ENCODE measurements at regions not wholly inside any gene's neighbourhood (a gene's known extent, or its start where the extent isn't known, plus 50 kb on each side); places are given as distances from the start of the nearest gene placed in this dataset.

DNA sequence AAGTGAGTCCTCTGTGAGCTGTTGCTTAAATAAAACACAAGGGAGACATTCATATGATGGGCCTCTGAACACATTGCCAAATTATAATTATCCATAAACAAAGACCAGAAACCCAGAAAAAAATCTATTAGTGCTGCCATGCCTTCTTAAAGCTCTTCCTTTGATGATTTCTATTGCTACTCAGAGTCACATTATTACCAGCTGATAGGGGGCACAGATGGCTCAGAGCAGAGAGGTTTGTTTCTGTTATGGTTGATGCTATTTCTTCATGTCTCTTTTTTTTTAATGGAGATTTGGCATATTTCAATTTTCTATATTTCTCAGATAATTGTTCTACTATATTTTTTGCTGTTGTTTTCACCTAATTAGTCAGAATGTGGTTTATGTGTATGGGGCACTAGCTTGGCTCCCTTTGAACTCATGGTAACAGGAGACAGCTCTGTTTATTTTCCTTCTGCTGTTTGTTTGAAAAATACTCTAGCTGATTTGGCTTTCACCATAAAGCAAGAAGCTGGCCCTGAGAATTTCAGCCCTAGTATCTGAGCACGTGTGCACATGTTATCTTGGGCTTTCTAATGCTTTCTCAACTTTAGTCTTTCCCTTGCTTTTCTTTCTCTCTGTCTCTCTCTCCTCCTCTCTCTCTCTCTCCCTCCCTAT, 568.8 kb downstream of the PPARGC1A start:
- Mint-ChIP-seq H3K4me1 (peaks cover 2% of the 10 kb centered on the region), H3K9me3 (no peaks in the 10 kb centered on the region), H3K27me3 (peaks cover 2% of the 10 kb centered on the region), H3K36me3 (ENCODE audit: low read depth) (no peaks in the 10 kb centered on the region), H3K4me3 (no peak overlapping the region), H3K27ac (no peak overlapping the region)
- POLR2A ChIA-PET, result no interaction called here
- DNase-seq, result no peak
- CTCF ChIA-PET, result interaction anchor here (0.6 kb wide), 1 partner anchor 70 kb away, joined by 3 read pairs; no protein-coding TSS in a partner anchor

DNA sequence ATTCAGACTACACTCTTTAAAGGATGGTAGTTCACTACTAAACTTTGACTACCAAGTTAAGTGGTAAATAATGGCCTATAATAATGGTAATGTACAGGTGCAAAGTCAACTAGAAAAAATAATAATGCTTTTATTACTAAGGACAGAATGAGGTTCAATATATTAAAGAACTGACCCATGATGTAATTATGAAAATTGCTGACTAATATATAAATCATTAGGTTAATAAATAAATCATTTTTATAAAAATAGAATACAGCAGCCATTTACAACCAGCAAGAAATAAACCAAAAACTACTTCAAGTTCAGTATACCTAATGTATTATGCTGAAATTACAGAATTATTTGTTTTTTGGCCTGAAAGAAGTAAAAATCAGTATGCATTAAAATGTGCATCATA, 577.2 kb downstream of the PPARGC1A start:
- Mint-ChIP-seq H3K27ac (no peak overlapping the region), H3K4me1 (no peaks in the 10 kb centered on the region), H3K36me3 (ENCODE audit: low read depth) (no peaks in the 10 kb centered on the region), H3K9me3 (no peaks in the 10 kb centered on the region), H3K4me3 (no peak overlapping the region), H3K27me3 (no peaks in the 10 kb centered on the region)
- DNase-seq, result no peak
- ChIA-PET POLR2A (no interaction called here), CTCF (no interaction called here)

DNA sequence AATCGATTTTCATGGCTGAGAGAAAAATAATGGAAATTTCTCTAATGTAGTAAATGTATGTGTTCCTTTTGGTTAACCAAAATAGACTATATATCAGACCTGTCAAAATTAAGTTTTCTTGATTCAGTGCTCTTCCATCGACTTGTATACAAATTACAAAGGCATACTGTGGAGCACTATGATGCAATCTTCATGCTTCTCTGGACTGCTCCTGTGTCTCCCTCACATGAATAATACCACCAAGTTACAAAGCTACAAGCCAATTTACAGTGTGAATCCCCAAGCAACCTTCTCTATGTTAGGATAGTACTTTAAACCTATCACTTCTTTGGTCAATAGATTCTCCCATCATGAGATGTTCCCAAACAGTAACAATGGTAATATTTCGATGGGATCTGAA, 577.9 kb downstream of the PPARGC1A start:
- ChIA-PET POLR2A (no interaction called here), CTCF (no interaction called here)
- DNase-seq, result no peak
- Mint-ChIP-seq H3K4me1 (no peaks in the 10 kb centered on the region), H3K27me3 (no peaks in the 10 kb centered on the region), H3K4me3 (no peak overlapping the region), H3K9me3 (no peaks in the 10 kb centered on the region), H3K36me3 (ENCODE audit: low read depth) (no peaks in the 10 kb centered on the region), H3K27ac (no peak overlapping the region)

DNA sequence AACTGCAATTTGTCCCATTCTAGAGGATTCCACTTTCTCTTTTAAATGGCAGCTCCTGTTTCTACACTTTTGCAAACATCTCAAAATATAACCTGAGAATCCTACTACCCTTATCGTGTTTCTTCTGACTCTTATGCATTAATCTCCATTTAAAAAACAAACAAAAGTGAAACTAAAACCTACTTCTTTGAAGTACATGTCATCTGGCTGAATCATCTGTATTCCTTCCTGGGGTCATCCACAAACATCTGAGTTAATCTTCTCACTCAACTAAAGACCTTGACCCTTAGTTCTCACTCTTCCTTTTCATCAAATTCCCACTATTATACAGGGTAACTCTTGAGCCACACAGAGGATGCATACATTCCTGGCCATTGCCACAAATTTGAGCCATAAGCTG, 584.8 kb downstream of the PPARGC1A start:
- POLR2A ChIA-PET, result no interaction called here

DNA sequence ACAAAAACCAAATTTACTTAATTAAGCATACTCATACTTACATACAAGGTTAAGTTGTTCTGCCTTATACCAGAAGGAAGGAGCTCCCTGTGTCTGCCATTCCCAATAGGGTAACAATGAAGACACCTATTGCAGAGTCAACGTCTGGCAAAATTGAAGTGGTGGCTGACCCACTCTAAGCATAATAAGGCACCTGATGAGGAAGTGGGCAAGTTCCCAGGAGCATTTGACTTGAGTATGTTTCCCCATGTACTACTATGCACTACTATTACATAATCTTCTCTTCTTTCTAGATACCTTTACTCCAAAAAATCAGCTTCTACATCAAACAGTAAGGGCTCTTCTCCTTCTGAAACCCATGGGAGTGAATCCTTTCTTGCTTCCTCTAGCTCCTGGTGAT, 591.5 kb downstream of the PPARGC1A start:
- peaks cover 4% of the 10 kb centered on the region for H3K4me1 Mint-ChIP-seq
- no peak overlapping the region for H3K4me3 Mint-ChIP-seq
- no peaks in the 10 kb centered on the region for H3K36me3 Mint-ChIP-seq (ENCODE audit: low read depth)
- no peaks in the 10 kb centered on the region for H3K9me3 Mint-ChIP-seq
- ChIA-PET CTCF (no interaction called here), POLR2A (no interaction called here)
- DNase-seq, result no peak
- no peaks in the 10 kb centered on the region for H3K27me3 Mint-ChIP-seq
- no peak overlapping the region for H3K27ac Mint-ChIP-seq

More for the DNA sequence above, 584.8 kb downstream of the PPARGC1A start:
- H3K27ac Mint-ChIP-seq, result no peak overlapping the region
- peaks cover 6% of the 10 kb centered on the region for H3K4me1 Mint-ChIP-seq
- no peak overlapping the region for H3K4me3 Mint-ChIP-seq
- no peaks in the 10 kb centered on the region for H3K36me3 Mint-ChIP-seq (ENCODE audit: low read depth)
- H3K9me3 Mint-ChIP-seq, result no peaks in the 10 kb centered on the region
- no peaks in the 10 kb centered on the region for H3K27me3 Mint-ChIP-seq
- CTCF ChIA-PET, result interaction anchor here (0.6 kb wide), 1 partner anchor 668 kb away, joined by 4 read pairs; no protein-coding TSS in a partner anchor
- no peak for DNase-seq

DNA sequence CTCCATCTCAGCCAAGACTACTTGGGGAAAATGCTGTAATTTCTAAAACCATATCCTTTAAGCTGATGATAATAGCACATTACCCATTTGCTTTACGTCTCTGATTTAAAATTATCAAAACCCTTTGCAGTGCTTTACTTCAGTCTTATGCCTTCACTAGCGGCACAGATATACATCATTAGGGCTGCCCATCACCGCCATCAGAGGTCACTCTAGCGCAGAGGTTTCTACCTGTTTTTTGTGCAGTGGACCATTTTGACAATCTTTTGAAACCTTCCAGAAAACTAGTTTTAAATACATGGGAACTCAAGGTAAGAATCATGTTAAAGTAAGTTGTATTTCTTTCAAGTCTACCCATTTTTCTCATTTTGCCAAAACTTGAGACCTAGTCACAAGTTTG, 592.5 kb downstream of the PPARGC1A start:
- H3K36me3 Mint-ChIP-seq (ENCODE audit: low read depth), result no peaks in the 10 kb centered on the region
- no peak overlapping the region for H3K27ac Mint-ChIP-seq
- no peak for DNase-seq
- H3K27me3 Mint-ChIP-seq, result no peaks in the 10 kb centered on the region
- POLR2A ChIA-PET, result no interaction called here
- CTCF ChIA-PET, result no interaction called here
- H3K4me1 Mint-ChIP-seq, result no peaks in the 10 kb centered on the region
- no peaks in the 10 kb centered on the region for H3K9me3 Mint-ChIP-seq
- H3K4me3 Mint-ChIP-seq, result no peak overlapping the region

DNA sequence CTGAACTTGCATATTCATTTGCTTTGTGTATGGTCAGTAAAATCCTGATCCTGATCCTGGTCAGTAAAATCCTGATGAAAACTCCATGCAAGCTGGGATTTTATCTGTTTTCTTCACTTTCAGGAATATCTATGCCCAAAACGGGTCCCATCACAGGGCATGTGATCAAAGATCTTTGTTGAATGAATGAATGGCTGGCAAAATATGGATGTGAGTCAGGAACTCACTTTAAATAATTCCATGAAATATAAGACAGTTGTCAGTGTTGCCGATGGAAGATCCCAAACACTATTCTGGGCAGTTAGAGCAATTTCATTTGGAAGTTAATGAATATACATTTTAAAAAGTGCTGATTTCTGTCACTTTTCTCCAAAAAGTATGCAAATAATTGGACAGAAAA, 598.4 kb downstream of the GBA3 start:
- ChIA-PET POLR2A (no interaction called here), CTCF (no interaction called here)
- Mint-ChIP-seq H3K27ac (no peak overlapping the region), H3K4me1 (peaks cover 6% of the 10 kb centered on the region), H3K4me3 (no peak overlapping the region), H3K27me3 (no peaks in the 10 kb centered on the region), H3K36me3 (ENCODE audit: low read depth) (no peaks in the 10 kb centered on the region), H3K9me3 (peaks cover 1% of the 10 kb centered on the region)
- DNase-seq, result no peak

DNA sequence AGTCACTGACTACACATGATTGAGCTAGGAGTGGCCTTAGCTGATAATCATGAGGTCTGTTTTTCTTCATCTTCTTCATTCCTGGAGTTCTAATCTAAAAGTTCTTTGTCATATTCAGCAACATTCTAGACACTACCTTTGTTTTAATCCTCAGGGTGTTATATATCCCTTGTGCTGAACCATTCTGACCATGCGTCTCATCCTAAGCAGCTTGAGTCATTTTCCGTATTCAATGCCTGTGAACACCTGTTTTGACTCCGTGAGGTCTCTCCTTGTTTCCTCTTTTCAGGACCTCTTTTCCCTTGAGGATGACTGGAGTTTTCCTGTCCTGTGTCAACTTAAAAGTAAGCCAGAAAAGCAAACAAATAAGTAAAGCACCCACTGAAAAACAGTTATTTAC, 597.9 kb downstream of the GBA3 start:
- no peak overlapping the region for H3K4me3 Mint-ChIP-seq
- ChIA-PET POLR2A (no interaction called here), CTCF (no interaction called here)
- H3K4me1 Mint-ChIP-seq, result peaks cover 6% of the 10 kb centered on the region
- peaks cover 1% of the 10 kb centered on the region for H3K9me3 Mint-ChIP-seq
- H3K27me3 Mint-ChIP-seq, result no peaks in the 10 kb centered on the region
- DNase-seq, result no peak
- no peak overlapping the region for H3K27ac Mint-ChIP-seq
- no peaks in the 10 kb centered on the region for H3K36me3 Mint-ChIP-seq (ENCODE audit: low read depth)

DNA sequence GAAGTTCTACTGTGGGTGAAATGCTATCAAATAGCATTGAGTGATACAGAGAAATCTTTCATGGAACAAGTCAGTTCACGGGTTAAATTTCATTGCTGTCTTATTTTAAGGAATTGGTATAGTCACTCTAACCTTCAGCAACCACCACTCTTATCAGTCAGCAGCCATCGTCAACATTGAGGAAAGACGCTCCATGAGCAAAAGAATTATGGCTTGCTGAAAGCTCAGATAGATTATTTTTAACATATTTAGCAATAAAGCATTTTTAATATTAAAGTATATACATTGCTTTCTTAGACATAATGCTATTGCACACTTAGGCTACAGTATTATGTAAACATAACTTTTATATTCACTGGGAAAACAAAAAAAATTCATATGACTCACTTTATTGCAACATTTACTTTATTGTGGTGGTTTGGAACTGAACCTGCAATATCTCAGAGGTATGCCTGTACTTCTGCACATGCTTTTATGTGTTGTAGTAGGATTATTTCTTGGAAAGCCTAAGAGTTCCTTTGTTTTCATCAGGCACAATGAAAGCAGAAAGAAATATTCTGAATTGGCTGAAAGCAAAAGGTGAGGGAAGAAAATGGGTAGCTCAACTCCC, 586.7 kb downstream of the GBA3 start:
- no peak for DNase-seq
- Mint-ChIP-seq H3K27ac (no peak overlapping the region), H3K4me1 (no peaks in the 10 kb centered on the region), H3K27me3 (no peaks in the 10 kb centered on the region), H3K9me3 (no peaks in the 10 kb centered on the region), H3K4me3 (no peak overlapping the region), H3K36me3 (ENCODE audit: low read depth) (no peaks in the 10 kb centered on the region)
- ChIA-PET CTCF (no interaction called here), POLR2A (no interaction called here)

DNA sequence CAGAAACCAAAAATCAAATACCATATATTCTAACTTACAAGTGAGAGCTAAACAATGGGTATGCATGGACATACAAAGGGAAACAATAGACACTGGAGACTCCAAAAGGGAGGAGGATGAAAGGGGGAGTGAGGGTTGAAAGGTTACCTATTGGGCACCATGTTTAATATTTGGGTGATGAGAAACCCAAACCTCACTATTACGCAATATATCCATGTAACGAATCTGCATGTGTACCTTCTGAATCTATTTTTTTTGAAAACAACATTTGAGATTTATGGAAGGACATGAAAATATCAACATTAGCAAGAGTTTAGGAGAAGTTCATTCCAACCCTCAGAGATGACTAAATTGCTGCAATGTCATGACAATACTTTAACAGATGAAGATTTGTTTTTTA, 586.1 kb downstream of the GBA3 start:
- Mint-ChIP-seq H3K4me3 (no peak overlapping the region), H3K27me3 (no peaks in the 10 kb centered on the region), H3K27ac (no peak overlapping the region), H3K36me3 (ENCODE audit: low read depth) (no peaks in the 10 kb centered on the region), H3K4me1 (no peaks in the 10 kb centered on the region), H3K9me3 (no peaks in the 10 kb centered on the region)
- ChIA-PET POLR2A (no interaction called here), CTCF (no interaction called here)
- DNase-seq, result no peak

DNA sequence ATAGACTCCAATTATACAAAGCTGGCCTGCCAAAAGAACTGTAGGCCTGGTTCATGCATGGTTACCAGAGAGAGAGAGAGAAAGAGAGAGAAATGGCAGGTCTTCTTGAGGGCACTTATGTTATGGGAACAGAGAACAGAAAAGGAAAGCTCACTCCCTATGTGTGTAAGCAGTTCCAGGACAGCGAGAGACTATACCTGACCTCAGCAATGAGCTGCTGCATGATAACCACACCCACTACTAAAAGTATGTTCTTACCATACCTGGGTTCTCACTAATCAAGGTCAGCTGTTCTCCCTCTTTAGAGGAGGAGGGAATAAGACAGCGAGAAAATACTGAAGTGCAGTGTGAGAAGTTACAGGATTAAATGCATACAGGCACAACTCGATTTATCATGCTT, 583.3 kb downstream of the GBA3 start:
- Mint-ChIP-seq H3K36me3 (ENCODE audit: low read depth) (no peaks in the 10 kb centered on the region), H3K4me1 (no peaks in the 10 kb centered on the region), H3K9me3 (no peaks in the 10 kb centered on the region), H3K4me3 (no peak overlapping the region), H3K27ac (no peak overlapping the region), H3K27me3 (no peaks in the 10 kb centered on the region)
- no peak for DNase-seq
- ChIA-PET CTCF (interaction anchor here (1.1 kb wide), 1 partner anchor 11 kb away, joined by 3 read pairs; no protein-coding TSS in a partner anchor), POLR2A (no interaction called here)

DNA sequence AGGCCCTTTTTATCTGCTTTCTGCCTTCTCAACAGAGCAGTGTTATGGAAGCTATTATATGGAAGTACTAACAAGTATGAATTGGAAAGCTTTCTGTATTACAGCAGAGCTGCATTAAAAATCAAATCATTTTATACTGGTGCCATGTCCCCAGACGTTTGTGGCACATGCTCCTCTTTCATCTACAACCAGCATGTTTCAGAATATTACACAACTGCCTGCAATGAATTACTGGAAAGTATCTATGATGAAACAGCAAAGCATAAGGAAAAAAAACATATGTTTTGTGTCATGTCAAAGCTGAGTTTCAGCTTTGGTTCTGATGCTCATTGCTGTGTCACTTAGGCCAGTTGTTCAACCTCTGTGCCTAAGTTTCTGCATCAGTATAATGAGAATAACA, 576.8 kb downstream of the GBA3 start:
- DNase-seq, result no peak
- H3K27ac Mint-ChIP-seq, result no peak overlapping the region
- no peaks in the 10 kb centered on the region for H3K4me1 Mint-ChIP-seq
- ChIA-PET POLR2A (no interaction called here), CTCF (no interaction called here)
- no peaks in the 10 kb centered on the region for H3K36me3 Mint-ChIP-seq (ENCODE audit: low read depth)
- no peaks in the 10 kb centered on the region for H3K9me3 Mint-ChIP-seq
- no peaks in the 10 kb centered on the region for H3K27me3 Mint-ChIP-seq
- no peak overlapping the region for H3K4me3 Mint-ChIP-seq

DNA sequence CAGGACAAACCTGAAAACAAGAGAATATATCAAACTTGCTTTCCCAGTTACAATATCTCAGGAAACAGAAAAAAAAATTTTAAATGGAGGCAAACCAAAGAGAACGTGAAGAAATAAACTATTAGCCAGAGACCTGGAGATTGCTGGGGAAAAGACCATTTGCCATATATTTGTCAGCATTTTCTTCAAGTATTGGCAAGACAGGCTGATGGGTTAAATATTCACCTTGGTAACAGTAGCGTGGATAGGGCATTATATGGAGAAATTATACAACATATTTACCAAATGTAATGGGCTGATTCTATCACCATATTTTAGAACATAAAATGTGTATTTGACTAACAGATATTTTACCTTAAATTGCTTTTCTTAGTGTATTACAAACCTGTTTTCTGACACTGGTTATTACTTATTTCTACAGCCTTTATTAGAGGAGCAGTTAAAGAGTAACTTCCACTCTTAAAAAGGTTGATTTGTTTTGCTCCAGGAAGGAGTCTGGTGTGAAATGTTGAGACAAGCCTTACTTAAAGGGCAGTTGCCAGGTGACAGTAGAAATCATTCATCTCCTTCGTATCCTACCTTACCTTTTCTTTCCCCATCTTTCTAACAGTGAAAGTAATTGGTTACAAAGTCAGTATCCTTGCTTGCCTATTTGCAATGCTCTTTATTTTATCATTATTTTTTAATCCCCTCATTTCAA, 575.5 kb downstream of the GBA3 start:
- H3K4me3 Mint-ChIP-seq, result no peak overlapping the region
- DNase-seq, result no peak
- no peaks in the 10 kb centered on the region for H3K4me1 Mint-ChIP-seq
- H3K36me3 Mint-ChIP-seq (ENCODE audit: low read depth), result no peaks in the 10 kb centered on the region
- H3K27ac Mint-ChIP-seq, result no peak overlapping the region
- no peaks in the 10 kb centered on the region for H3K27me3 Mint-ChIP-seq
- ChIA-PET POLR2A (no interaction called here), CTCF (no interaction called here)
- H3K9me3 Mint-ChIP-seq, result no peaks in the 10 kb centered on the region

DNA sequence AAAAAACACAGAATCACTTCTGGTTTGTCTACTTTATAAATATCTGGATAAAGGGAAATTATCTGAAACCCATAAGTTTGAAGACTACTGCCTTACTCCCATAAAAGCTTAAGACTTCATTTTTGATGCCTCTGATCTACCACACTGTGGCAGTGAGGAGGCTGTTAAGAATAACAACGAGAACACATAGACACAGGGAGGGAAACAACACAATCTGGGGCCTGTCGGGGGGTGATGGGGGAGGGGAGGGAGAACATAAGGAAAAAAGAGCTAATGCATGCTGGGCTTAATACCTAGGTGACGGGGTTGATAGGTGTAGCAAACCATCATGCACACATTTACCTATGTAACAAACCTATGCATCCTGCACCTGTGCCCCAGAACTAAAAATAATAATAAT, 573.7 kb downstream of the GBA3 start:
- Mint-ChIP-seq H3K4me1 (no peaks in the 10 kb centered on the region), H3K27ac (no peak overlapping the region), H3K9me3 (no peaks in the 10 kb centered on the region), H3K27me3 (no peaks in the 10 kb centered on the region), H3K4me3 (no peak overlapping the region), H3K36me3 (ENCODE audit: low read depth) (no peaks in the 10 kb centered on the region)
- ChIA-PET CTCF (no interaction called here), POLR2A (no interaction called here)
- no peak for DNase-seq
